ENCODE measurements at regions not wholly inside any gene's neighbourhood (a gene's known extent, or its start where the extent isn't known, plus 50 kb on each side); places are given as distances from the start of the nearest gene placed in this dataset.

DNA sequence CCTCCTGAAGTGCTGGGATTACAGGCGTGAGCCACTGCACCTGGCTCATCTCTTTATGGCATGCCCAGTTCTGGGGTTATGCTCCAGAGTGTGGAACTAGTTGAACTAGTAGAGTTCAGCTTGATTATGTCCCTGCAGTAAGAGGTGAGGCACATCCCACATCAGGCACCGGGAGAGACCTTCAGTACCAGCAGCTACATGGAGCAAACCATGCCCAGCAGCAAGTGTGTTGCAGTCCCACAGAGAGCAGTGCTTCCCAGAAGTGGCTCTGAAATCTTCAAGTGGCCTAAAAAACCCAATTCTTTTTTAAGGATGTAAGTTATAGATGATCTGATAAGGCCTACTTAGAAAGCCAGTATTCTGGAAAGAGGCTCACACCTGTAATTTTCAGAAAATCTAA, 331.9 kb upstream of the PRKCQ start:
- TF ChIP-seq, protein P1, sequence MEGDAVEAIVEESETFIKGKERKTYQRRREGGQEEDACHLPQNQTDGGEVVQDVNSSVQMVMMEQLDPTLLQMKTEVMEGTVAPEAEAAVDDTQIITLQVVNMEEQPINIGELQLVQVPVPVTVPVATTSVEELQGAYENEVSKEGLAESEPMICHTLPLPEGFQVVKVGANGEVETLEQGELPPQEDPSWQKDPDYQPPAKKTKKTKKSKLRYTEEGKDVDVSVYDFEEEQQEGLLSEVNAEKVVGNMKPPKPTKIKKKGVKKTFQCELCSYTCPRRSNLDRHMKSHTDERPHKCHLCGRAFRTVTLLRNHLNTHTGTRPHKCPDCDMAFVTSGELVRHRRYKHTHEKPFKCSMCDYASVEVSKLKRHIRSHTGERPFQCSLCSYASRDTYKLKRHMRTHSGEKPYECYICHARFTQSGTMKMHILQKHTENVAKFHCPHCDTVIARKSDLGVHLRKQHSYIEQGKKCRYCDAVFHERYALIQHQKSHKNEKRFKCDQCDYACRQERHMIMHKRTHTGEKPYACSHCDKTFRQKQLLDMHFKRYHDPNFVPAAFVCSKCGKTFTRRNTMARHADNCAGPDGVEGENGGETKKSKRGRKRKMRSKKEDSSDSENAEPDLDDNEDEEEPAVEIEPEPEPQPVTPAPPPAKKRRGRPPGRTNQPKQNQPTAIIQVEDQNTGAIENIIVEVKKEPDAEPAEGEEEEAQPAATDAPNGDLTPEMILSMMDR (IDR thresholded peaks at IDR 0.05): no peak
- TF ChIP-seq POLR2A (IDR thresholded peaks at IDR 0.05): no peak

Measured in esophagus squamous epithelium (tissue), 4 donors.